Brain microvascular endothelial cell (primary cell): ENCODE measurements at regions not wholly inside any gene's neighbourhood (a gene's known extent, or its start where the extent isn't known, plus 50 kb on each side); places are given as distances from the start of the nearest gene placed in this dataset.

Experiments
- DNase-seq: peaks from one replicate; pipeline ENCODE4 v3.0.0-alpha.2; 2020
- H3K27ac ChIP-seq: fragments of 250-450 bp; sonication (Bioruptor Pico); 2 replicates; pipeline ENCODE4 v1.5.1; 2020; ENCODE audit warnings: mild to moderate bottlenecking, moderate library complexity
- H3K27me3 ChIP-seq: fragments of 250-450 bp; sonication (Bioruptor Pico); replicated peaks from 2 replicates; pipeline ENCODE4 v1.5.1; 2020; ENCODE audit warnings: mild to moderate bottlenecking
- H3K36me3 ChIP-seq: fragments of 250-450 bp; sonication (Bioruptor Pico); replicated peaks from 2 replicates; pipeline ENCODE4 v1.5.1; 2020; ENCODE audit warnings: mild to moderate bottlenecking
- H3K4me3 ChIP-seq: 2 replicates; pipeline ENCODE4 v1.5.1; 2011; ENCODE audit warnings: low read depth, mild to moderate bottlenecking, control low read depth, low read length, moderate library complexity
- in situ Hi-C: cut with HindIII; loops from 2 replicates; pipeline ENCODE4 v1.10.0; 2017; ENCODE audit warnings: low sequenced_read_pairs, low pct_ligation_motif_present
- TF ChIP-seq, protein P1 (sequence below): IDR thresholded peaks from 2 replicates; pipeline ENCODE4 v1.5.1; 2011; ENCODE audit warnings: low read depth, mild to moderate bottlenecking, moderate library complexity, low read length, control low read depth, inconsistent platforms; ENCODE audit errors: missing control alignments

DNA sequence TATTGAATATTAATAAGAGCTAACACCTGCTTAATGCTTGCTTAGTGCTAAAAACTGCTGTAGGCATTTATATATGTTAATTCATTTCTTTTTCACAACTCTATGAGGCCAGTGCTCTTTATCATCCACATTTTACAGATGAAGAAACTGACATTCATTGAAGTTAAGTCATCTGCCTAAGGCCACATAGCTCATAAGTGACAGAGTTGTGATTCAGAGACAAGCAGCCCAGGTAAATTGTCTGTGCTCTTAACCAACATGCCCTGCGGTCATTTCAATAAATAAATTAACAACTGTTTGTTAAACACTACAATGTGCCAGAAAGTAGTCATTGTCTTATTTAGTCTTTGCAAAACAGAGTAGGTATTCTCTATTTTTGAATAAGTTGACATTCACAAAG is 1354.4 kb upstream of the C9orf72 start:
- TF ChIP-seq, protein P1, sequence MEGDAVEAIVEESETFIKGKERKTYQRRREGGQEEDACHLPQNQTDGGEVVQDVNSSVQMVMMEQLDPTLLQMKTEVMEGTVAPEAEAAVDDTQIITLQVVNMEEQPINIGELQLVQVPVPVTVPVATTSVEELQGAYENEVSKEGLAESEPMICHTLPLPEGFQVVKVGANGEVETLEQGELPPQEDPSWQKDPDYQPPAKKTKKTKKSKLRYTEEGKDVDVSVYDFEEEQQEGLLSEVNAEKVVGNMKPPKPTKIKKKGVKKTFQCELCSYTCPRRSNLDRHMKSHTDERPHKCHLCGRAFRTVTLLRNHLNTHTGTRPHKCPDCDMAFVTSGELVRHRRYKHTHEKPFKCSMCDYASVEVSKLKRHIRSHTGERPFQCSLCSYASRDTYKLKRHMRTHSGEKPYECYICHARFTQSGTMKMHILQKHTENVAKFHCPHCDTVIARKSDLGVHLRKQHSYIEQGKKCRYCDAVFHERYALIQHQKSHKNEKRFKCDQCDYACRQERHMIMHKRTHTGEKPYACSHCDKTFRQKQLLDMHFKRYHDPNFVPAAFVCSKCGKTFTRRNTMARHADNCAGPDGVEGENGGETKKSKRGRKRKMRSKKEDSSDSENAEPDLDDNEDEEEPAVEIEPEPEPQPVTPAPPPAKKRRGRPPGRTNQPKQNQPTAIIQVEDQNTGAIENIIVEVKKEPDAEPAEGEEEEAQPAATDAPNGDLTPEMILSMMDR: no peak
- in situ Hi-C loops: no loop called here
- H3K36me3 ChIP-seq: no peaks in the 10 kb centered on the region
- H3K4me3 ChIP-seq: no peak overlapping the region
- DNase-seq: no peak
- H3K27me3 ChIP-seq: no peaks in the 10 kb centered on the region
- H3K27ac ChIP-seq: no peak overlapping the region

DNA sequence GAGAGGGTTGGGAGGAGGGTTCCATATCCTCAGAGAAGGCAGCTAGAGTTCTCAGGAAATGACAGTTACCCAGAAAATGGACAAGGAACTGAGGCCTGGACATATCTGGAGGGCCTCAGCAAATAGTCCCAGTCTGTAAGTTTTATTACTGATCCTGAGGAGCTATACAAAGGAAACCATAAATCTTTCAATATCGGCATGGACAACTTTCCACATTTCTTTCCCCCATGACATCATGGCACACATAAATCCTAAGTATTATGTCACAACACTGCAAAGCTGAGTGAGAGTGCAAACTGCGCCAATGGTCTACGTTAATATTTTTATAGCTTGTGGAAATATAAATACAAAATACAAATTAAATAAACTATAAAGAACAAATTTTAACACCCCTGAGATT is 1356.2 kb upstream of the C9orf72 start:
- H3K27ac ChIP-seq: no peak overlapping the region
- TF ChIP-seq, protein P1: no peak
- no peak for DNase-seq
- no peaks in the 10 kb centered on the region for H3K27me3 ChIP-seq
- no peaks in the 10 kb centered on the region for H3K36me3 ChIP-seq
- H3K4me3 ChIP-seq: no peak overlapping the region
- in situ Hi-C loops: no loop called here

DNA sequence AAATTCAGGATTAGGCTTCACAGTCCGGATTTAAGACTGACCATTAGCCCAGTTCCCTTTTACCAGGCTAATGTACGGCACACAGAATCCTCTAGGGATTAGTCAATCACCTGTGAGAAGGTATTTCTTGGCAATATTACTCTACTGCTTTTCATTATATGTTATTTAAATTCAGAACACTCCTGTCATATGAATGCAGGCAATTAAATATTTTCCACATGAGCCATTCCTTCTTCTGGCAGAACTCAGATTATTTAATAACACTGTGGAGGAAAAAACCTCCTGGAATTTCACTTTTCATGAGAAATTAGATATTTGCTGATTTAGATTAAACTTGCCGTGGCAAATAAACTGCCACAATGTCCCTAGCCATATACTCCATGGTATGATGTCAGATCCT is 1357.5 kb upstream of the C9orf72 start:
- Histone ChIP-seq H3K27me3 (no peaks in the 10 kb centered on the region), H3K36me3 (no peaks in the 10 kb centered on the region), H3K4me3 (no peak overlapping the region), H3K27ac (no peak overlapping the region)
- in situ Hi-C loops: no loop called here
- no peak for DNase-seq
- TF ChIP-seq, protein P1: no peak

DNA sequence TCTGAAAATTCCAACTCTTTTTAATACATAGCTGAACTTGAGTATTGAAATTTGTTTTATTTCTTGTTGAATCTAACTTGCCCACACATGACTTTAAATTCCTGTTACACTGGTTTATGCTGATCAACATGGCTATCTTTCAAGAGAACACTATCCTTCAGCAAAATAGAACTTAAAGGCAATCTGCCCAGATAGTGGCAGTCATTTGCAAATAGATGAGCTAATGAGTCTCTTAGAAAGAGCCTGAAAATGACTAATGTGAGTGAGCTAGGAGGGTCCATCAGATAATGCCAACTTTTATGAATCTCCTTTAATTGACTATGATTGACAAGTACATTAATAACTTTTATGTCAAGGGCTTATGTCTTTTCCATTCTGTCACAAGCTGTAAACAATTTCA is 1360.8 kb upstream of the C9orf72 start:
- TF ChIP-seq, protein P1: no peak
- Histone ChIP-seq H3K36me3 (no peaks in the 10 kb centered on the region), H3K27me3 (no peaks in the 10 kb centered on the region), H3K4me3 (no peak overlapping the region), H3K27ac (no peak overlapping the region)
- in situ Hi-C loops: no loop called here
- no peak for DNase-seq

DNA sequence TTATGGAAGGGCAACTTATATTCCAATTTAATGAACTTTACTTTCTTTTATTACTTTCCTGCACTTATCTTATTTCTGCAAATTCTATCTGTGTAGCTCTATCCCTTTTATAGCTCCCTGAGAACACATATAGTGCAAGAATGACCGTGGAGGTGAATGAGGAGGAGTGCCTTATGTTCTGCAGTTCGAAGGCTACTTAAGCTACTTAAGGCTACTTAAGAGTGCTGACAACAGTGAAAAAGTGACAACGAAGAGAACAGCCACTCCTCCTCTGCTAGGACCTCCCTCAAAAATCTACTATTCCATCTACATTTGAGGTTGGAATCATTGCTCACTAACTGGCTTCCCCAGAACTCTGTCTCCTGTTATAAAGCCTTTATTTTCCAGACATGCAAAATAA is 1365.7 kb upstream of the C9orf72 start:
- Histone ChIP-seq H3K27ac (no peak overlapping the region), H3K27me3 (no peaks in the 10 kb centered on the region), H3K36me3 (no peaks in the 10 kb centered on the region), H3K4me3 (no peak overlapping the region)
- in situ Hi-C loops: no loop called here
- TF ChIP-seq, protein P1: no peak
- no peak for DNase-seq

DNA sequence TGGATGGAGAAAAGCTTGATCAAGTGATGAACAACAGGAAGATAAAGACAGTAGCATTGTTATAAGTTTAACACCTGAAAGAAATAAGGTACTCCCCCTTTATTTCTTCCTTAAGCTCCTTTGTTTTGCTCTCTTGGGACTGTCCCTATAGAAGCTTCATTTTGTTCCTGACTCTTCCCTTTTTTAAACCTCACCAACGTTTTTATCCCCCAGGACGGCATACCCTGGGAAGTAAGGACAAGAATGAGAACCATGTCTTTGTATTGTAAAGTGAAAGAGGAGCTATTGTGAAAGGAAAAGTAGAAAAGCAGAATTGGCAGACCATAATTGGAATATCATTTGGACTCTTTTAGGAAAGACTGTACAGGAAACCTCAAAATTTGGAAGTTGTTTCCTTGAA is 1368.6 kb upstream of the C9orf72 start:
- in situ Hi-C loops: no loop called here
- DNase-seq: no peak
- TF ChIP-seq, protein P1: no peak
- no peak overlapping the region for H3K27ac ChIP-seq
- no peaks in the 10 kb centered on the region for H3K27me3 ChIP-seq
- H3K36me3 ChIP-seq: no peaks in the 10 kb centered on the region
- H3K4me3 ChIP-seq: no peak overlapping the region
